Neutrophil (primary cell): ENCODE measurements at regions not wholly inside any gene's neighbourhood (a gene's known extent, or its start where the extent isn't known, plus 50 kb on each side); places are given as distances from the start of the nearest gene placed in this dataset.

Experiments
- H3K27ac ChIP-seq: fragments of 200-600 bp; sonication (generic); 2 replicates; pipeline ENCODE4 v1.5.1; 2016; ENCODE audit warnings: mild to moderate bottlenecking, moderate library complexity
- H3K27me3 ChIP-seq: fragments of 200-600 bp; sonication (generic); 2 replicates; pipeline ENCODE4 v1.6.0; 2016; ENCODE audit warnings: mild to moderate bottlenecking
- H3K36me3 ChIP-seq: fragments of 200-600 bp; sonication (generic); 2 replicates; pipeline ENCODE4 v1.5.1; 2017
- H3K4me1 ChIP-seq, 2 experiments: fragments of 200-600 bp in 1 of 2; sonication (generic) in 1 of 2; 1 replicate in 1 of 2; 2 replicates in 1 of 2; pipeline versions ENCODE4 v1.5.1 to v1.6.1; 2013 to 2016; ENCODE audit warnings: low read depth in 1 of 2, low read length in 1 of 2, mild to moderate bottlenecking in 1 of 2, moderate library complexity in 1 of 2; ENCODE audit not compliant: control insufficient read depth in 1 of 2, insufficient read depth in 1 of 2
- H3K4me3 ChIP-seq, 2 experiments: fragments of 200-600 bp in 1 of 2; sonication (generic) in 1 of 2; 1 replicate in 1 of 2; 2 replicates in 1 of 2; pipeline ENCODE4 v1.5.1; 2013 to 2016; ENCODE audit warnings: low read depth in 1 of 2, low read length in 1 of 2, mild to moderate bottlenecking in 1 of 2, moderate library complexity in 1 of 2
- H3K9me3 ChIP-seq: fragments of 200-600 bp; sonication (generic); 2 replicates; pipeline ENCODE4 v1.5.1; 2016
- CTCF ChIP-seq: fragments of 200-600 bp; sonication (generic); IDR thresholded peaks from 2 replicates; pipeline ENCODE4 v1.5.1; 2016; ENCODE audit warnings: antibody characterized with exemption

DNA sequence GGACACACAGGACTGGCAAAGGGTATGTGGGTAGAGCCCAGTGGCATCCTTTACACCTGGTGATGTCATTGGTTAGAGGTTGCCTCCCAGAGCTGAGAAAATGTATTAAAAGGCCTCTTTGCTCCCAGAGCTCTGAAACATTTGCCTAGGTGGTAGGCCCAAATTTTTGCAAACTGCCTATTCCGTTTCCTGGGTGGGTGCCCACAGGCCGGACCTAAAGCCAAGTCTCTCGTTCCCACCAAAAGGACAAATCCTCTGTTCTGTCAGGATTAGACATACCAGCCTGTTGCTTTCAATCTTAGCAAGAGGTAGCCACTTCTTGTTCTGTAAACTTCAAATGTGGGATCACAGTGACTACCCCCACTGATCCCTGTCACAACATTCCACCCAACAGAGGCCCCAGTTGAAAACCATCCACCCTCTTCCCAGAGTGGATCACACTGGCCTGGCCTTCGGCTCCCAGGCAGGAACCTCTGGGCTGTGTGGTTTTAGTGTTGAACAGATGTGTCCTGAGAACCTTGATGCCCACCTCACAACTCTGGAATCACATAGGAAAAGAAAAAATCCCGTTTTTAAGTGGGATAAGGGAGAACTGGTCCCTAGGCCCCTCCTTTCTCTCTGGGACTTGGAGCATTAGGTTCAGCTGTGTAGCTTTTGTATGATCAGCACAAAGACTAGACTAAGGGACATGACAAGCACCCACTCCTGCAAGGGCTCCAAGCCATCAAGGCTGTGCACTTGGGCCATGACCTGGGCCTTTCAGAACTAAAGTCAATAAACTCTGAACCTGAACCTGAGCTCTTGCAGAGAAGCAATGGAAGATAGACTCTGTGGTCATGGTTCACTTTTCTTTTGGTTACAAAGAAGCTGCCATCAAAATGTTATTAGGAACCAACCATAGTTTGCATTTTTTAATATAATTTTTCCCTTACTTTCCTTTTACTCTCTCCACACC, 211.3 kb downstream of the CYP26B1 start:
- H3K4me3 ChIP-seq = no peak overlapping the region
- no peak overlapping the region for H3K27ac ChIP-seq
- no peak for TF ChIP-seq CTCF
- H3K36me3 ChIP-seq = no peaks in the 10 kb centered on the region
- no peaks in the 10 kb centered on the region for H3K4me1 ChIP-seq
- no peaks in the 10 kb centered on the region for H3K9me3 ChIP-seq
- H3K27me3 ChIP-seq = no peaks in the 10 kb centered on the region

- TF ChIP-seq CTCF = no peak
- Histone ChIP-seq H3K27me3 (no peaks in the 10 kb centered on the region), H3K4me1 (no peaks in the 10 kb centered on the region), H3K27ac (no peak overlapping the region), H3K4me3 (no peak overlapping the region), H3K36me3 (no peaks in the 10 kb centered on the region), H3K9me3 (no peaks in the 10 kb centered on the region)
These were observed 212.3 kb downstream of the CYP26B1 start for GRCh38 chr2:71935262-71935848.

GRCh38 chr2:71934595-71935261, 212.9 kb downstream of the CYP26B1 start:
- TF ChIP-seq CTCF = no peak
- H3K27ac ChIP-seq = no peak overlapping the region
- H3K4me1 ChIP-seq = no peaks in the 10 kb centered on the region
- H3K9me3 ChIP-seq = no peaks in the 10 kb centered on the region
- no peak overlapping the region for H3K4me3 ChIP-seq
- H3K27me3 ChIP-seq = no peaks in the 10 kb centered on the region
- H3K36me3 ChIP-seq = no peaks in the 10 kb centered on the region

GRCh38 chr2:71934320-71934593, 213.4 kb downstream of the CYP26B1 start:
- H3K27ac ChIP-seq = no peak overlapping the region
- no peaks in the 10 kb centered on the region for H3K27me3 ChIP-seq
- no peaks in the 10 kb centered on the region for H3K9me3 ChIP-seq
- TF ChIP-seq CTCF = no peak
- H3K4me1 ChIP-seq = no peaks in the 10 kb centered on the region
- no peaks in the 10 kb centered on the region for H3K36me3 ChIP-seq
- H3K4me3 ChIP-seq = no peak overlapping the region

DNA sequence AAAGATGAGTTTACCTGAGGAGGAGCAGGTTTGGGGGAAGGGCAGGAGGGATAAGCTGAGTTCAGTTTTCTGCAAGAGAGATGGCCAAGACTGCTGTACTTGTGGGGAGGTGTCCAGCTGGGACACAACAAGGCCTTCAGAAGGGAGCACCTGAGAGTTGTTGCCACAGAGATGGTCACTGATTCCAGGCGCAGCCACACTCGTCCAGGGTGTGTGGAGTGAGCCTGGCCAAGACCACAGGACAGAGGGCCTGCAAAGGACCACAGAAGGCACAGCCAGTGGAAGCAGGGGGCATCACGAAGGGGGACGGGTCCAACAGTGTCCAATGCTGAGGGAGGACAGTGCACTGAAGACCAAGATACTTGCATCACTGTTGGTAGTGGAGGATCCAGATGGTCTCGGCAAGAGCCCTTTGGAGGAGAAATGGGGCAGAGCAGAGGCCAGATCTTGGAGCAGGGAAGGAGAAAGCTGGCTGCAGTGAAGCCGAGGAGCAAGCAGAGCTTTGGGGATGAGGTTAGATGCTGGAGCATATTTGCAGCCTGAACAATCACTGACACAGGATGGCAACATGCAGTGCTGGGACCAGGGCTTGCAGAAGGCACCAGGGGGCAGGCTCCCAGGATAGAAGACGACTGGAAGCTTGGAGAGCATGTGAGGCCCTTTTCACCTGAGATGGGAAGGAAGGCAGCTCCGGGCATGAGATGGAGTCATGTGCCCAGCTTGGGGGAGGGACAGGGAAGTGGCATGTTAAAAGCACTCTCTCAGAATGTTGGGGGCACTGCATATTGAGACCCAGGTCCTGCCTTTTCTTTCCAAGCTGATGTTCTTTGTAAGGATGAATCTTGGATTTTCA, 214.0 kb downstream of the CYP26B1 start:
- H3K27me3 ChIP-seq = no peaks in the 10 kb centered on the region
- no peaks in the 10 kb centered on the region for H3K36me3 ChIP-seq
- no peak overlapping the region for H3K4me3 ChIP-seq
- TF ChIP-seq CTCF = no peak
- H3K9me3 ChIP-seq = no peaks in the 10 kb centered on the region
- H3K4me1 ChIP-seq = no peaks in the 10 kb centered on the region
- no peak overlapping the region for H3K27ac ChIP-seq
